ENCODE measurements at regions not wholly inside any gene's neighbourhood (a gene's known extent, or its start where the extent isn't known, plus 50 kb on each side); places are given as distances from the start of the nearest gene placed in this dataset.

DNA sequence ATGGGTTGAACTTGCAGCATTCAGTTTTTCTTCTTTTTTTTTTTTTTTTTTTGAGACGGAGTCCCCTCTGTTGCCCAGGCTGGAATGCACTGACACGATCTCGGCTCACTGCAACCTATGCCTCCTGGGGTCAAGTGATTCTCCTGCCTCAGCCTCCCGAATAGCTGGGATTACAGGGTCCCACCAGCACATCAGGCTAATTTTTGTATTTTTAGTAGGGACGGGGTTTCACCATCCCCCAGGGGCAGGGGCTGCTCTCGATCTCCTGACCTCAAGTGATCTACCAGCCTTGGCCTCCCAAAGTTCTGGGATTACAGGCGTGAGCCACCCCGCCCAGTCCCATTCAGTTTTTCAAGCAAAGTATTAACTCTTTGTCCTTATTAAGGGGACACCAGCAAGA is 117.6 kb upstream of the PRSS16 start:
- TF ChIP-seq, protein P1, sequence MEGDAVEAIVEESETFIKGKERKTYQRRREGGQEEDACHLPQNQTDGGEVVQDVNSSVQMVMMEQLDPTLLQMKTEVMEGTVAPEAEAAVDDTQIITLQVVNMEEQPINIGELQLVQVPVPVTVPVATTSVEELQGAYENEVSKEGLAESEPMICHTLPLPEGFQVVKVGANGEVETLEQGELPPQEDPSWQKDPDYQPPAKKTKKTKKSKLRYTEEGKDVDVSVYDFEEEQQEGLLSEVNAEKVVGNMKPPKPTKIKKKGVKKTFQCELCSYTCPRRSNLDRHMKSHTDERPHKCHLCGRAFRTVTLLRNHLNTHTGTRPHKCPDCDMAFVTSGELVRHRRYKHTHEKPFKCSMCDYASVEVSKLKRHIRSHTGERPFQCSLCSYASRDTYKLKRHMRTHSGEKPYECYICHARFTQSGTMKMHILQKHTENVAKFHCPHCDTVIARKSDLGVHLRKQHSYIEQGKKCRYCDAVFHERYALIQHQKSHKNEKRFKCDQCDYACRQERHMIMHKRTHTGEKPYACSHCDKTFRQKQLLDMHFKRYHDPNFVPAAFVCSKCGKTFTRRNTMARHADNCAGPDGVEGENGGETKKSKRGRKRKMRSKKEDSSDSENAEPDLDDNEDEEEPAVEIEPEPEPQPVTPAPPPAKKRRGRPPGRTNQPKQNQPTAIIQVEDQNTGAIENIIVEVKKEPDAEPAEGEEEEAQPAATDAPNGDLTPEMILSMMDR (IDR thresholded peaks at IDR 0.05), result no peak
- no peak for TF ChIP-seq POLR2A (IDR thresholded peaks at IDR 0.05)
